ENCODE measurements at regions not wholly inside any gene's neighbourhood (a gene's known extent, or its start where the extent isn't known, plus 50 kb on each side); places are given as distances from the start of the nearest gene placed in this dataset.

GRCh38 chr12:88251798-88252197, 109.7 kb downstream of the TMTC3 start:
- TF ChIP-seq EZH2phosphoT487 (IDR thresholded peaks at IDR 0.05; ENCODE audit: borderline replicate concordance) (no peak), CTCF (conservative IDR thresholded peaks at IDR 0.05; ENCODE audit: low read length) (no peak)
- no peak overlapping the region for H3K4me2 ChIP-seq (ENCODE audit: low read depth, low read length, poor library complexity, severe bottlenecking)
- no peaks in the 10 kb centered on the region for H3K27me3 ChIP-seq (ENCODE audit: insufficient read depth, low read length, poor library complexity, severe bottlenecking)
- H3K9me3 ChIP-seq (ENCODE audit: insufficient read depth, low read depth, low read length): no peaks in the 10 kb centered on the region
- H3K79me2 ChIP-seq (ENCODE audit: insufficient read depth, low read length): no peaks in the 10 kb centered on the region
- H4K20me1 ChIP-seq (ENCODE audit: insufficient read depth, low read length, poor library complexity, severe bottlenecking): no peaks in the 10 kb centered on the region
- H2AFZ ChIP-seq (ENCODE audit: low read length): no peak overlapping the region
- no peaks in the 10 kb centered on the region for H3K36me3 ChIP-seq (ENCODE audit: insufficient read depth, low read length)
- H3F3A ChIP-seq (ENCODE audit: low read depth): no peaks in the 10 kb centered on the region
- no peaks in the 10 kb centered on the region for H3K4me1 ChIP-seq (ENCODE audit: insufficient read depth, low read length, poor library complexity, severe bottlenecking)
- no peak overlapping the region for H3K4me3 ChIP-seq (ENCODE audit: low read length, poor library complexity, severe bottlenecking)
- H3K9me2 ChIP-seq (replicated peaks; ENCODE audit: low read depth, low read length): no peaks in the 10 kb centered on the region
- no peak overlapping the region for H3K9ac ChIP-seq (ENCODE audit: low read depth, low read length, poor library complexity, severe bottlenecking)

- Histone ChIP-seq H3K4me1 (ENCODE audit: insufficient read depth, low read length, poor library complexity, severe bottlenecking) (no peaks in the 10 kb centered on the region), H3K4me3 (ENCODE audit: low read length, poor library complexity, severe bottlenecking) (no peak overlapping the region), H3K9me3 (ENCODE audit: insufficient read depth, low read depth, low read length) (no peaks in the 10 kb centered on the region), H3K4me2 (ENCODE audit: low read depth, low read length, poor library complexity, severe bottlenecking) (no peak overlapping the region), H3K9ac (ENCODE audit: low read depth, low read length, poor library complexity, severe bottlenecking) (no peak overlapping the region), H3K79me2 (ENCODE audit: insufficient read depth, low read length) (no peaks in the 10 kb centered on the region), H2AFZ (ENCODE audit: low read length) (no peak overlapping the region), H4K20me1 (ENCODE audit: insufficient read depth, low read length, poor library complexity, severe bottlenecking) (no peaks in the 10 kb centered on the region), H3F3A (ENCODE audit: low read depth) (no peaks in the 10 kb centered on the region), H3K36me3 (ENCODE audit: insufficient read depth, low read length) (no peaks in the 10 kb centered on the region), H3K9me2 (replicated peaks; ENCODE audit: low read depth, low read length) (no peaks in the 10 kb centered on the region), H3K27me3 (ENCODE audit: insufficient read depth, low read length, poor library complexity, severe bottlenecking) (no peaks in the 10 kb centered on the region)
- TF ChIP-seq EZH2phosphoT487 (IDR thresholded peaks at IDR 0.05; ENCODE audit: borderline replicate concordance) (no peak), CTCF (conservative IDR thresholded peaks at IDR 0.05; ENCODE audit: low read length) (no peak)
Observed at GRCh38 chr12:88253371-88253978, 111.4 kb downstream of the TMTC3 start.

- no peak overlapping the region for H3K9ac ChIP-seq (ENCODE audit: low read depth, low read length, poor library complexity, severe bottlenecking)
- no peaks in the 10 kb centered on the region for H3K36me3 ChIP-seq (ENCODE audit: insufficient read depth, low read length)
- no peaks in the 10 kb centered on the region for H3K9me3 ChIP-seq (ENCODE audit: insufficient read depth, low read depth, low read length)
- no peak overlapping the region for H3K4me2 ChIP-seq (ENCODE audit: low read depth, low read length, poor library complexity, severe bottlenecking)
- no peaks in the 10 kb centered on the region for H3K9me2 ChIP-seq (replicated peaks; ENCODE audit: low read depth, low read length)
- TF ChIP-seq EZH2phosphoT487 (IDR thresholded peaks at IDR 0.05; ENCODE audit: borderline replicate concordance): no peak
- no peak for TF ChIP-seq CTCF (conservative IDR thresholded peaks at IDR 0.05; ENCODE audit: low read length)
- H3K27me3 ChIP-seq (ENCODE audit: insufficient read depth, low read length, poor library complexity, severe bottlenecking): no peaks in the 10 kb centered on the region
- no peaks in the 10 kb centered on the region for H4K20me1 ChIP-seq (ENCODE audit: insufficient read depth, low read length, poor library complexity, severe bottlenecking)
- no peak overlapping the region for H2AFZ ChIP-seq (ENCODE audit: low read length)
- no peaks in the 10 kb centered on the region for H3K79me2 ChIP-seq (ENCODE audit: insufficient read depth, low read length)
- H3F3A ChIP-seq (ENCODE audit: low read depth): no peaks in the 10 kb centered on the region
- no peaks in the 10 kb centered on the region for H3K4me1 ChIP-seq (ENCODE audit: insufficient read depth, low read length, poor library complexity, severe bottlenecking)
- no peak overlapping the region for H3K4me3 ChIP-seq (ENCODE audit: low read length, poor library complexity, severe bottlenecking)
Observed at GRCh38 chr12:88255224-88255623, 113.1 kb downstream of the TMTC3 start.
